ENCODE measurements at regions not wholly inside any gene's neighbourhood (a gene's known extent, or its start where the extent isn't known, plus 50 kb on each side); places are given as distances from the start of the nearest gene placed in this dataset.

DNA sequence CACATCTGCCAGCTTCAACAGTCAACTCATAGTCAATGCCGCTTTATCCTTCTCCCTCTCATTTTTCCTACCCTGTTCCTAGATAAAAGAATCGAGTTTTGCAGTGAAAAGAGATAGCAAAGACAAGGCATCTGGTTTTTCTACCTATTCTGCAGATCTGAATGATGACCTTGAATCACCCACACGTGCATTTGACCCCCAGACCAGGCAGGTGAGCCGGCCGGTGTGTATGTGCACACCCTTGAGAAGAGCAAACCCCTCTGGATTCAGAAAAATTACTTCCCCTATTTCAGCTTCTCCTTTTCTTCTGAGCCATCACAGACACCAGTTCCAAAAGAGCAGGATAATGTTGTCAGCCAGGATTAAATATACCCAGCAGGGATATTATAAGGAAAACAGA is 115.6 kb upstream of the ST6GAL2 start:
- TF ChIP-seq CTCF (IDR thresholded peaks at IDR 0.05; ENCODE audit: low read depth, low read length) = no peak
- TF ChIP-seq EZH2phosphoT487 (IDR thresholded peaks at IDR 0.05; ENCODE audit: low read depth) = no peak
